Breast epithelium (tissue), 4 donors: ENCODE measurements at regions not wholly inside any gene's neighbourhood (a gene's known extent, or its start where the extent isn't known, plus 50 kb on each side); places are given as distances from the start of the nearest gene placed in this dataset.
"Not testable (repeated sequence)": the region's sequence is repeated elsewhere in the genome, so short reads cannot be mapped to it uniquely, and the experiment has no call there.

Experiments
- DNase-seq, 2 donors: peaks; one replicate each; pipeline ENCODE4 v3.0.0-alpha.2; 2019; ENCODE audit warnings: low spot score in 2 of 2
- H3K27ac ChIP-seq, 2 donors: fragments of 200-600 bp; sonication (generic) in 1 of 2; one replicate each; pipeline ENCODE4 v1.5.1; 2016 to 2019; ENCODE audit warnings: mild to moderate bottlenecking in 1 of 2
- H3K27me3 ChIP-seq, 2 donors: fragments of 200-600 bp; sonication (generic) in 1 of 2; one replicate each; pipeline versions ENCODE4 v1.5.1 to v1.6.0; 2017 to 2019; ENCODE audit warnings: control low read depth in 1 of 2, mild to moderate bottlenecking in 1 of 2
- H3K36me3 ChIP-seq: fragments of 200-600 bp; one replicate; pipeline ENCODE4 v1.5.1; 2019
- H3K4me1 ChIP-seq, 2 donors: fragments of 200-600 bp; sonication (generic); one replicate each; pipeline ENCODE4 v1.5.1; 2016 to 2019; ENCODE audit warnings: control low read depth in 1 of 2
- H3K4me3 ChIP-seq, 3 donors: fragments of 200-600 bp; sonication (generic); 1 replicate in 2 of 3; 2 replicates in 1 of 3; pipeline ENCODE4 v1.5.1; 2016 to 2019; ENCODE audit warnings: mild to moderate bottlenecking in 3 of 3, moderate library complexity in 2 of 3
- H3K9me3 ChIP-seq, 2 donors: fragments of 200-600 bp; sonication (generic) in 1 of 2; one replicate each; pipeline ENCODE4 v1.5.1; 2016 to 2019; ENCODE audit warnings: control low read depth in 1 of 2
- CTCF ChIP-seq, 3 donors: fragments of 450-650 bp; IDR thresholded peaks; one replicate each; pipeline ENCODE4 v1.5.1; 2016 to 2017; ENCODE audit warnings: antibody characterized with exemption in 3 of 3, mild to moderate bottlenecking in 3 of 3, moderate library complexity in 3 of 3
- POLR2A ChIP-seq: fragments of 450-650 bp; IDR thresholded peaks from one replicate; pipeline ENCODE4 v1.6.1; 2016; ENCODE audit warnings: antibody characterized with exemption, mild to moderate bottlenecking, moderate library complexity
- POLR2AphosphoS5 ChIP-seq, 3 donors: sonication (generic); formaldehyde crosslinking; IDR thresholded peaks; one replicate each; pipeline ENCODE4 v1.6.1; 2017; ENCODE audit warnings: antibody characterized with exemption in 3 of 3
- intact Hi-C: fragments of 100-400 bp; cut with DNase I; formaldehyde crosslinking; loops from one replicate; pipeline ENCODE4 v1.15.1; 2023; ENCODE audit warnings: low total_unique reads

DNA sequence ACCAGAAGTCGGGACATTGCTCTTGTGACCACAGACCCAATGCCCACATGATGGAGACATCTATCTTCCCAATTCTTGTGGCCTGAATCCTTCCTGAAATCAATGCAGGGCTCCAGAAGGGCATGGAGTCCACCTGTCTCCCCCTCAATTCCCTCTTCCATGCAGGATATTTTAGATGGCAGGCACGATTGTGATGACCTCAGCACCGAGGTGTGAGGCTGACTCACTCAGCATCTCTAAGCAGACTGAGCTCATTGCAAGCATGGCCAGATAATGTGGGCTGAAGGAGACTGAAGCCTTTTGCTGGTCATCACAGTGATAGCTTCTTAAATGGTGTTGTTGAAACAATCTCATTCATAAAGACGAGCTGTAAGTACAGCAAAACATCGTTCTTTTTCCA, 374.9 kb upstream of the PODXL start:
- no peaks in the 10 kb centered on the region for H3K4me1 ChIP-seq
- H3K27me3 ChIP-seq, result peaks cover 0 to 8% of the 10 kb centered on the region in 2 donors
- H3K36me3 ChIP-seq, result no peaks in the 10 kb centered on the region
- no peak overlapping the region for H3K4me3 ChIP-seq
- no peaks in the 10 kb centered on the region for H3K9me3 ChIP-seq
- TF ChIP-seq POLR2AphosphoS5 (IDR thresholded peaks at IDR 0.05) (no peak), POLR2A (no peak), CTCF (IDR thresholded peaks at IDR 0.05) (no peak)
- no peak overlapping the region for H3K27ac ChIP-seq
- intact Hi-C loops, result no loop called here
- DNase-seq, result no peak

- Histone ChIP-seq H3K27me3 (peaks cover 0 to 8% of the 10 kb centered on the region in 2 donors), H3K36me3 (no peaks in the 10 kb centered on the region), H3K4me1 (no peaks in the 10 kb centered on the region), H3K27ac (no peak overlapping the region), H3K4me3 (no peak overlapping the region), H3K9me3 (no peaks in the 10 kb centered on the region)
- intact Hi-C loops, result no loop called here
- DNase-seq, result no peak
- TF ChIP-seq CTCF (IDR thresholded peaks at IDR 0.05) (no peak), POLR2A (no peak), POLR2AphosphoS5 (IDR thresholded peaks at IDR 0.05) (no peak)
These were observed 373.2 kb upstream of the PODXL start for GRCh38 chr7:131929632-131930031.

DNA sequence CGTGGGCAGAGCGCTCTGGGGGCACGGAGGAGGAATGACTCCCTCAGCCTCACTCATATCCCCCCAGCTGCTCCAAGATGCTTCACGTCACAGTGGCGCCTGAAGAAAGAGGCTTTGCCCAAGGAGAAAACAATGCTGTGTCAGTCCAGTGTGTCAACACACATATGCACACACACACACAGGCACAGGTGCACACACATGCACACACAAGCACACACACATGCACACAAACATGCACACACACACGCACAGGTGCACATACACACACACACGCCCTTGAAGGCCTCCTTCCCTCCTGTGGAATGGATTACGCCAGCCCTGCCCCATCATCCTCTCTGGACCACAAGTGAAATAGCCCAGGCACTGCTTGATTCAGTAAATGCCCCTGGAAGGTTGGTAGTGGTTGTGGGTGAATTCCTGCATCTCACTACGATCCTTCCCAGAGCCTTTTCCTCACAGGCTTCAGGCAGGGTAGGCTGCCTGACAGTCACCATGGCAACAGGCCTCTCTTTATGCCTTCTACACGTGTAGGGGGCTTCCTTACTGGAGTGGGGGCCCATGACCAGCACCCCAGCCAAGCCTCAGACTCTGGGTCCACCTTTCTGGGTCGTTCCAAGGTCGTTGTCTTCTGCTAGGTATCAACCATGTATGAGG, 371.5 kb upstream of the PODXL start:
- H3K36me3 ChIP-seq, result no peaks in the 10 kb centered on the region
- no peaks in the 10 kb centered on the region for H3K9me3 ChIP-seq
- H3K4me3 ChIP-seq, result no peak overlapping the region
- no peak for TF ChIP-seq POLR2AphosphoS5 (IDR thresholded peaks at IDR 0.05)
- no peak for TF ChIP-seq POLR2A
- no peak for TF ChIP-seq CTCF (IDR thresholded peaks at IDR 0.05)
- no peak for DNase-seq
- intact Hi-C loops, result no loop called here
- H3K27ac ChIP-seq, result no peak overlapping the region
- H3K27me3 ChIP-seq, result peaks cover 0 to 8% of the 10 kb centered on the region in 2 donors
- H3K4me1 ChIP-seq, result no peaks in the 10 kb centered on the region

GRCh38 chr7:131925636-131926035, 369.2 kb upstream of the PODXL start:
- Histone ChIP-seq H3K27me3 (peaks cover 0 to 5% of the 10 kb centered on the region in 2 donors), H3K27ac (no peak overlapping the region), H3K4me1 (no peaks in the 10 kb centered on the region), H3K9me3 (no peaks in the 10 kb centered on the region), H3K36me3 (no peaks in the 10 kb centered on the region), H3K4me3 (no peak overlapping the region)
- DNase-seq, result no peak
- no peak for TF ChIP-seq POLR2A
- TF ChIP-seq POLR2AphosphoS5 (IDR thresholded peaks at IDR 0.05), result no peak
- TF ChIP-seq CTCF (IDR thresholded peaks at IDR 0.05), result no peak
- intact Hi-C loops, result no loop called here

DNA sequence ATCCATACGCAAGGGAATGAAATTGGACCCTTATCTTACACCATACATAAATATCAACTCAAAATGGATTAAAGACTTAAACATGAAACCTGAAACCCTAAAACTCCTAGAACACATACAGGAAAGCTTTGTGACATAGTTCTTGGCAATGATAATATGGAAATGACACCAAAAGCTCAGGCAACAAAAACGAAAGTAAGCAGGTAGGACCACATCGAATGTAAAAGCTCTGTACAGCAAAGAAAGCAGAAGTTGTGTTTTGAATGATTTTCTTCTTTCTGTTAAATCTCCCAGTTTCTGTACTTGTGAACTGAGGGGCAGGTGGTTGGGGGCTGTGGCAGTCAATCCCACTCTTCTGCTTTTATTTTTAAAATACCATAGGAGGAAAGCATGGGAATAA, 368.4 kb upstream of the PODXL start:
- Histone ChIP-seq H3K27ac (no peak overlapping the region), H3K9me3 (no peaks in the 10 kb centered on the region), H3K36me3 (no peaks in the 10 kb centered on the region), H3K4me1 (no peaks in the 10 kb centered on the region), H3K27me3 (peaks cover 0 to 5% of the 10 kb centered on the region in 2 donors), H3K4me3 (no peak overlapping the region)
- TF ChIP-seq CTCF (IDR thresholded peaks at IDR 0.05), result no peak
- TF ChIP-seq POLR2A, result no peak
- no peak for TF ChIP-seq POLR2AphosphoS5 (IDR thresholded peaks at IDR 0.05)
- intact Hi-C loops, result no loop called here
- no peak for DNase-seq

- H3K4me3 ChIP-seq, H3K4me1 ChIP-seq, intact Hi-C loops, H3K36me3 ChIP-seq, DNase-seq, H3K27ac ChIP-seq, H3K9me3 ChIP-seq, H3K27me3 ChIP-seq: not testable (repeated sequence)
These were observed 366.5 kb upstream of the PODXL start for GRCh38 chr7:131922948-131923347.
